ENCODE measurements at regions not wholly inside any gene's neighbourhood (a gene's known extent, or its start where the extent isn't known, plus 50 kb on each side); places are given as distances from the start of the nearest gene placed in this dataset.

GRCh38 chr3:177452831-177453450 lies 255.7 kb upstream of the TBL1XR1 start:
- TF ChIP-seq, protein P1, sequence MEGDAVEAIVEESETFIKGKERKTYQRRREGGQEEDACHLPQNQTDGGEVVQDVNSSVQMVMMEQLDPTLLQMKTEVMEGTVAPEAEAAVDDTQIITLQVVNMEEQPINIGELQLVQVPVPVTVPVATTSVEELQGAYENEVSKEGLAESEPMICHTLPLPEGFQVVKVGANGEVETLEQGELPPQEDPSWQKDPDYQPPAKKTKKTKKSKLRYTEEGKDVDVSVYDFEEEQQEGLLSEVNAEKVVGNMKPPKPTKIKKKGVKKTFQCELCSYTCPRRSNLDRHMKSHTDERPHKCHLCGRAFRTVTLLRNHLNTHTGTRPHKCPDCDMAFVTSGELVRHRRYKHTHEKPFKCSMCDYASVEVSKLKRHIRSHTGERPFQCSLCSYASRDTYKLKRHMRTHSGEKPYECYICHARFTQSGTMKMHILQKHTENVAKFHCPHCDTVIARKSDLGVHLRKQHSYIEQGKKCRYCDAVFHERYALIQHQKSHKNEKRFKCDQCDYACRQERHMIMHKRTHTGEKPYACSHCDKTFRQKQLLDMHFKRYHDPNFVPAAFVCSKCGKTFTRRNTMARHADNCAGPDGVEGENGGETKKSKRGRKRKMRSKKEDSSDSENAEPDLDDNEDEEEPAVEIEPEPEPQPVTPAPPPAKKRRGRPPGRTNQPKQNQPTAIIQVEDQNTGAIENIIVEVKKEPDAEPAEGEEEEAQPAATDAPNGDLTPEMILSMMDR (IDR thresholded peaks at IDR 0.05) = no peak

GRCh38 chr3:177453451-177453844 lies 256.2 kb upstream of the TBL1XR1 start:
- TF ChIP-seq, protein P1 (IDR thresholded peaks at IDR 0.05) = no peak

- TF ChIP-seq, protein P1 (IDR thresholded peaks at IDR 0.05) = no peak
Observed at GRCh38 chr3:177459401-177459800, 262.1 kb upstream of the TBL1XR1 start.

DNA sequence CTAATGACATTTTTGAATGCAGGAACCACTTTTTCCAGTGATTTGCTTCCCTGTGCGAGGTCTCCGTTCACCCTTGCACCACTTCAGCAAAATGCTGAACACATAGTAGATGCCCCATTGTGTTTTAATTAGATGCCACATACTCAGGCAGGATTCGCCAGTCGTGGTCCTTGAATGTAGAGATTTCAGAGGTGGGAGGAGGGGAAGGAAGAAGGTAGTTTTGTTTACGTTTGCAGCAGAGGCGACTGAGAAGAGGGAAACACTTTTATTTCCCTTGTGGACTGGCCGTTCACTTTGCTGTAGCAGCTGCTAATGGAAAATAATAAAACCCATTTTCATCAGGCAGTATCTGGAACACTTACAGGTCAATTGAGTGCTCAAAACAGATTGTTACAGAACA lies 262.8 kb upstream of the TBL1XR1 start:
- TF ChIP-seq, protein P1 (IDR thresholded peaks at IDR 0.05) = no peak

GRCh38 chr3:177461765-177462164 lies 264.5 kb upstream of the TBL1XR1 start:
- TF ChIP-seq, protein P1 (IDR thresholded peaks at IDR 0.05) = no peak

GRCh38 chr3:177463863-177464262 lies 266.6 kb upstream of the TBL1XR1 start:
- TF ChIP-seq, protein P1 (IDR thresholded peaks at IDR 0.05) = no peak

DNA sequence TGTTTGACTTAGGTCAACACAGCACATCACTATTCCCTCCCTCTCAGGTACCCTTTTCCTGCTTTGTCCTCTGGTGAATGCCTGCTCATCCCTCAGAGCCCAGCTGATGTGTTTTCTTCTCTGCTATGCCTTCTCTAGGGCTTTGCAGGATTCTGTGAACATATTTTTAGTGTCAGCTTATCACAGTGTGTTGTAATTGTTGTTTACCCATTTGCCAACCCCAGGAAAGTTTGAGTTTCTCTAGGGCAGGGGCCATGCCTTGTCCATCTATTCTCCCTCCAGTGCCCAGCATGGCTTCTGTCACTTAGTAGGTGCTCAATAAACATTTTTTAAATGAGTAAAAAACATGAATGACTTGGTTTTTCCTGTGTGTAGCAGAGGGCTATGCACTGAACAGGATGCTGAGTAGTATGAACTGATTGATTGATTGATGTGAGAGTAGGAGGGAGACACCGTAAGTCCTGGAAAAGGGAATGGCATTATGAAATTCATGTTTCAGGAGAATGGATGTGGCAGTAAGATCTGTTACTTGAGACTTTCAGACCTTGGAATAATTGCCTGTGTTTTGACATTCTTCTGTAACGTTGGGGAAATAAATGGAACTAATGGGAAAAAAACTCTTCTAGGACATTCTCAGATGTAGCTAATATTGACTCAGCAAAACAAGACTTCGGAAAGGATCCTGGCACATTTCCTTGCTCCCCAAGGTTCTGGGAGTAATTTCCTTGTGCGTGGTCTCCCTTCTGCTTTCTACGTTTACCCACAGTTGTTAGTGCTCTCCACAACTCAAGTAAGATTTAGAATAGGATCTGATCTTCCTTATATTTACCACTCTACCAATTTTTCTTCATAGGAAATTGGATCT lies 267.3 kb upstream of the TBL1XR1 start:
- TF ChIP-seq, protein P1 (IDR thresholded peaks at IDR 0.05) = no peak

Data from LNCAP (cell line).